GM19239 (cell line): ENCODE measurements at regions not wholly inside any gene's neighbourhood (a gene's known extent, or its start where the extent isn't known, plus 50 kb on each side); places are given as distances from the start of the nearest gene placed in this dataset.

Source experiments
- DNase-seq: peaks from one replicate; pipeline ENCODE4 v3.0.0; 2011; ENCODE audit warnings: low spot score; ENCODE audit not compliant: insufficient read length
- FAIRE-seq: peaks from 2 replicates; lab custom pipeline; 2011; peaks lifted over from hg19 to GRCh38; lab: Jason Lieb, UNC

- DNase-seq (no peak), FAIRE-seq (no peak)
These were observed 73.1 kb upstream of the KCNA4 start for GRCh38 chr11:30089921-30090320.

DNA sequence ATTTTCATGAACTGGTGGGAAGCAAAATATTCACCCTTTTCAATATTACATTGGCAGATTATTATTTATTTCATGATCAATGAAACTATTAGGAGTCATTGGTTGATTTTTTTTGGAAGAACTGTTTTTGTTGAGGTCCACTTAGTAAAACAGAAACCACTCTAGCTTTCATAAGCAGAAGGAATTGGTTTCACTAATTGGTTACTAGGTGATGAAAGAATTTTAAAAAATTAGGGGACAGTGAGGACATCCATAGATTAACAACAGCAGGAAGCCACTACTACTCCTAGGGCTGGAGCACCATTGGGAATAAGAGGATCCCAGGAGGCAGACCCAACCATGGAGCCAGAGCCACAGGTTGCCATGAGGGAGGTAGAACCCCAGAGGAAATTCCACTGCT is 74.4 kb upstream of the KCNA4 start:
- no peak for FAIRE-seq
- no peak for DNase-seq

DNA sequence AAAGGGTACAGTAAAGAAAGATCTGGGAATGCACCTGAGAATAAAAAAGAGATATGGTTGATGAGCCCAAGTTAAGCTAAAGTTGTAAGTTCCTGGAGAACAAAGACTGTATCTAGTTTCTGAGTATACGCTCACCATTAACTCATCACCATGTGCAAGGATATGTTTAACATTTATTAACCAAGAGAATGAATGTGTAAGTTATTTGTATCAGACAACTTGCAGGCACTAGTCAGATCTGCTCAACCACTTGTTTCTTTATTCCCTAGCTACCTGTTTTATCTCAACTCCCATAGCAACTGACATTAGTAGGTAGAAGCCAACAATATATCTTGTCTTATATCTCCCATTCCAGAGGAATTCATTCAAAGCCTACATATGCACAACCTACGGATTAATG is 74.9 kb upstream of the KCNA4 start:
- FAIRE-seq (no peak), DNase-seq (no peak)

DNA sequence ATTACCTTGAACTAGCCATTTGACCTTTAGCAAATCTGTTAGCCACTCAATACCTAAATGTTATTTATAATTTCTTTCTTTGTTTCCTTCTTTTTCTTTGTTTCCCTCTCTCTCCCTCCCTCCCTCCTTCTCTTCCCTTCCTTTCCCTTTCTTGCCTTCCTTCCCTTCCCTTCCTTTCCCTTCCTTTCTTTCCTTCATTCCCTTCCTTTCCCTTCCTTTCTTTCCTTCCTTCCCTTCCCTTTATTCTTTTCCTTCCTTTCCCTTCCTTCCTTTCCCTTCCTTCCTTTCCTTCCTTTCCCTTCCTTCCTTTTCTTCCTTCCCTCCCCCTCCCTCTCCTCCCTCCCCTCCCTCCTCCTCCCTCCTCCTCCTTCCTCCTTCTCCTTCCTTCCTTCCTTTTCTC is 75.7 kb upstream of the KCNA4 start:
- DNase-seq (no peak), FAIRE-seq (no peak)

DNA sequence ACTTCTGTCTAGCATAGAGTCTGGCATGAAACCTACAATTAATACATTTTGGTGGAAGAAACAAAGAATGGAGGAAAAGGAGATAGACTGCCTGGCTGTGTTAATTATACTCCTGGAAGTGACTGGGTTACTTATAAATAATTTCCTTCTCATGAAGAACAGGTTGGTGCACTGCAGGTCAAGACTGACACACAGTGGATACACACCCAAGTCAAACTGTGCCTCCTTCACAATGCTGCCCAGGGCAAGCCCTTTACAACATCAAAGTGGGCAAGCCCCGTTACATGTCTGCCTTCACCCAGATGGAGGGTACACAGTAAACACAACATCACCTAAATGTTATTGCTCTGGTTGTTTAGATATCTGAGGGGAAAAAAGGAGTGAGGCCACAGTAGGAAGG is 83.7 kb upstream of the KCNA4 start:
- DNase-seq (no peak), FAIRE-seq (no peak)

DNA sequence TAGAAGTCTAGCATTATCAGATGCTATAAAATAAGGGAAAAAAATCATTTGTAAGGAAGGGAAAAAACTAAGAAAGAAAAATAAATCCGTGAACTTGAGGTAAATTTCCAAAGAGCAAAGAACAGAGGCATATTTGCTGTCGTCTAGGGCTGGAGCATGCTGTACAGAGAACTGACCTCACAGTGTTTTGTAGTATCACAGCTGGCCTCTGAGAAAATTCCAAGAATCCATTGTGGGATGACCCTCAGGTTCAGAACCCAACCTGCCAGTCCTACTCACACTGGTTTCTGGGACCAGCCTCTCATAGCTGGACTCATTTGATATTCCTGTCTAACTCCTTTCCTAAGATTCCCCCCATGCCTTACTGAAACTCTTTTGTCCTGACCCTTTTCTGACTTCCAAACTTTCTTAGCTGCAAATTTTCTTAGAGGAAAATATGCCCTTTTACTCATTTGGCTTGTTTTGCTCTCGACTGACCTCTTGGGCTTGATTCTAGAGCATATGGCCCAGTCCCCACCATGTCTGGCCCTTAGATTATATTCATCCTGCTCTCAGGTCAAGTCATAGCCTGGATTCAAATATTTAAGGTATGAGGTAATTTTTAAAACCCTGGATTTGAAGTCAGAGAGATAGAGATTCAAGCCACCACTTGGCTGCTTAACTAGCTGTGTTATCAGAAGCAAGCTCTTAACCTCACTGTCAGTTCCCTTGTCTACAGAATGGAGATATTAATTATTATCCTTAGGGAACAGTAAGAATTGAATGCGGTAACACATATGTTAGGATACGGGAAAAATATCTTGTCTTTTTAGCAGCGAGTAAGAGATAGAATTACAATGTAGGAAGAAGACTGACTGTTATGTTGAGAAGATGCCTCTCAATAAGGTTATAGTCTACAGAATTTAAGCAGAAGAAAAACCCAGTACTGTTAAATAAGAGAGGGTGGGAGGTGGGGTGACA is 89.7 kb upstream of the KCNA4 start:
- FAIRE-seq: no peak

GRCh38 chr11:30107899-30108298 is 91.1 kb upstream of the KCNA4 start:
- FAIRE-seq (no peak), DNase-seq (no peak)

More for the DNA sequence above, 89.7 kb upstream of the KCNA4 start:
- DNase-seq: no peak

DNA sequence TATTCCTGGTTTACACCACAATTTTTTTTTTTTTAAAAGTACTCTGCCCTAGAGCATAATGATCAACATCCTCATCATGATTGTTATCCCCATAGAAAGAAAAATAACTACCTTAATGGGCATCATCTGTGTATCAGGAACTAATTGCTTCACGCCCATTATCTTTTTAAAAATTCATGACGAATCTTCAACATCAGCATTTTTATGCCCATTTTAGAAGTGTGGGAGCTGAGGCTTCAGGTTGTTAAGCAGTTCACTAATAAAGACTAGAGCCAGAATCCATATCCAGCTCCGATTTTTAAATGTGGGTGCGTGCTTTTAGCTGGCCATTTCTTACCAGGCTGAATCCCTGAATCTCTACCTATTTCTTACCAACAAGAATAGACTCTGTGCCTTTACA is 92.9 kb upstream of the KCNA4 start:
- FAIRE-seq: no peak
- no peak for DNase-seq

DNA sequence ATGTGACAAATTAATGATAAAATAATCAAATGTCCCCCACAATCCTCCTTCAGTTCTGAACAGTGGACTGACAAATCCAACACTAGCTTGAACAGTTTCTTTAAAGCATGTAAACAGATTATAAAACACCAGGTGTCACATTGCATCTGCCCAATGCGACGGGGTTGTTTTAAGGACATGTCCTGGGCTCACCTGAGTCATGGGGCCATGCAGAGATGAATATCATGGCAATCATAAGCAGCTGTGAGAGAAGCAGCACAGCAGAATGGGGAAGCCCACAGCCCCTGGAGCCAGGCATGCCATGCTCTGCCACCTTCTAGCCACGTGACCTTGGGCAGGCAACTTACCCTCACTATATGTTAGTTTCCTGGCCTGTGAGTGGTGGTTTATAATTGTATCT is 93.9 kb upstream of the KCNA4 start:
- DNase-seq: no peak
- FAIRE-seq: no peak

DNA sequence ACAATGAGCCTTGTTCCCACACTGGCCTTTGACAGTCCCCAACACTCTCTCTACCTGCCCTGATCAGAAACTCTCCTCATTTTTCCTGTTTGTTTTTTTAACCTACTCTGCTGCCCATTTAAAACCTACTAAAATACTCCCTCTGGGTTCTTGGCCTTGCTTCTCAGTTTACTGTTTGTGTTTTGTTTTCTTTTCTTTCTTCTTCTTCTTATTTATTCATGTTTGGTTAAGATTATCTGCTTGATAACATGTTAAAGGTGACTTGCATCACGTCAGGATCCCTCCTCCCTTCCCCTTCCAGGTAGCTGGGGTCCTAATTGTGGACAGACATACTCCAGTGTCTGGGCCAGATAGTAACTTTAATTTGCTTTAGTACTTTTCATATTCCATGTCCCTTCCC is 95.0 kb upstream of the KCNA4 start:
- no peak for DNase-seq

GRCh38 chr11:30113326-30113898 is 96.6 kb upstream of the KCNA4 start:
- FAIRE-seq (no peak), DNase-seq (no peak)

More for the DNA sequence above, 95.0 kb upstream of the KCNA4 start:
- FAIRE-seq: no peak

DNA sequence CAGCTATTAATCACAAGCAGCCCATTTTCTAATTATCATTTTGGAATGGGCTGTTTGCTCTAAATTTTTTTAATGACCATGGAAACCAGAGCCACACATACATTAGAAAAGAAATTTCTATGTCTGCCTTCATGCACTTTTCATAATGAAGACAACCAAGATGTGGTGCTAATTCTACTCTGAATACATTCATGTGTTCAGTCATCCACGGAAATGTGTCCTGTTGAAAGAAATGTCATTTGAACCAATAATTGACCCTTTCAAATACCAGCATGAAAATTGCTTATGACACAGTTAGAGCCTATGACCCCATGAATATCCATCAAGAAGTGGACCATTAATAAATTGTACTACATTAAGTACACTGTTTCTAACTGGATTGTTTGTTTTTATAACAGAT is 99.7 kb upstream of the KCNA4 start:
- FAIRE-seq (no peak), DNase-seq (no peak)

DNA sequence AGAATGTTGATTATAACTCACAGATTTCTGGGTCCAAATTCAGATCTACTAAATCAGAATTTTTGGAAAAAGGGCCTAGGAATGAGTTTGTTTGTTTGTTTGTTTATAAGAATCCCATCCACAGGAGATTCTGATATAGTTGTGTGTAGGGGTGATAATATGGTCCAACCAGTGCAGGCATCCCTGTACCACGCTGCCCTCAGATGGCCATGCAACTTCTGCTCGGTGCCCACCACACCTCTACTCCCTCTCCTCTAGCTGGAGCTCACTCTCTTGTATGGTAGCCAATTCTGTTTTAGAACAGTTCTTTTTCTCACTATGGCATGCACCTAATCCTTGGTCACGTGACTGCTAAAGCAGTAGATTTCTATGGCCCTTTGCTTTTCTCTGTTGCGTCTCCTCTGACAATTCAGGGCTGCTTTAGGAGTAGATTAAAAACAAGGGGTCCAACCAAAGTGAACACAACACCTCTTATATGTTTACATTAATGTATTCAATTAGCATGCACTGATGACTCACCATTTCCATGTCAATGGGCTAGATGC is 103.3 kb upstream of the KCNA4 start:
- DNase-seq: no peak
- FAIRE-seq: no peak

GRCh38 chr11:30125456-30125855 is 105.4 kb upstream of the FSHB start:
- no peak for FAIRE-seq

GRCh38 chr11:30128269-30128932 is 102.4 kb upstream of the FSHB start:
- peak; percentile 6 for DNase-seq
- peak; percentile 80 for FAIRE-seq

More at GRCh38 chr11:30125456-30125855, 105.4 kb upstream of the FSHB start:
- DNase-seq: no peak

GRCh38 chr11:30131535-30131934 is 99.3 kb upstream of the FSHB start:
- DNase-seq (no peak), FAIRE-seq (peak; percentile 45)

GRCh38 chr11:30133281-30133680 is 97.5 kb upstream of the FSHB start:
- DNase-seq: no peak
- FAIRE-seq: no peak

GRCh38 chr11:30143098-30143705 is 87.6 kb upstream of the FSHB start:
- peak; percentile 90 for FAIRE-seq
- peak; percentile 19 for DNase-seq

DNA sequence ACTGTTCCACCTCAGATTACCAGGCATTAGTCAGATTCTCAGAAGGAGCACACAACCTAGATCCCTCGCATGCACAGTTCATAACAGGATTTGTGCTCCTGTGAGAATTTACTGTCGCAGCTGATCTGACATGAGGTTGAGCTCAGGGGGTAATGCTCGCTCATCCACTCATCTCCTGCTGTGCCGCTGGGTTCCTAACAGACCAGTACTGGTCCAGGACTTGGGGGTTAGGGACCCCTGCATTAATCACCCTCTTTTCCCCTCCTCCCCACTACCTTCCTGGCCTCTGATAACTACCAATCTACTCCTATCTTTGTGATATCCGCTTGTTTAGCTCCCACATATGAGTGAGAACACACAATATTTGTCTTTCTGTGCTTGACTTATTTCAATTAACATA is 83.5 kb upstream of the FSHB start:
- FAIRE-seq (no peak), DNase-seq (no peak)

GRCh38 chr11:30149998-30150397 is 80.8 kb upstream of the FSHB start:
- FAIRE-seq (no peak), DNase-seq (no peak)
